NT2/D1 (cell line): ENCODE measurements at regions not wholly inside any gene's neighbourhood (a gene's known extent, or its start where the extent isn't known, plus 50 kb on each side); places are given as distances from the start of the nearest gene placed in this dataset.

ENCODE experiments used
- DNase-seq: peaks from one replicate; pipeline ENCODE4 v3.0.0-alpha.2; 2011; ENCODE audit warnings: low read depth, low spot score
- H3K27me3 ChIP-seq: 2 replicates; pipeline ENCODE4 v1.6.0; 2011; ENCODE audit warnings: mild to moderate bottlenecking; ENCODE audit not compliant: insufficient read length, insufficient read depth
- H3K36me3 ChIP-seq: 2 replicates; pipeline ENCODE4 v1.6.1; 2011; ENCODE audit warnings: mild to moderate bottlenecking, low read length, mixed read lengths; ENCODE audit not compliant: insufficient read depth, insufficient read length
- H3K4me1 ChIP-seq: 2 replicates; pipeline ENCODE4 v1.5.1; 2011; ENCODE audit not compliant: insufficient read depth, insufficient read length
- H3K4me3 ChIP-seq: 2 replicates; pipeline ENCODE4 v1.5.1; 2011; ENCODE audit warnings: low read depth; ENCODE audit not compliant: insufficient read length
- H3K9ac ChIP-seq: 2 replicates; pipeline ENCODE4 v1.6.0; 2011; ENCODE audit warnings: low read depth; ENCODE audit not compliant: insufficient read length
- H3K9me3 ChIP-seq: 2 replicates; pipeline ENCODE4 v1.5.1; 2011; ENCODE audit warnings: mild to moderate bottlenecking, low read length; ENCODE audit not compliant: insufficient read depth
- SUZ12 ChIP-seq: IDR thresholded peaks from 2 replicates; pipeline ENCODE4 v1.6.1; 2011; ENCODE audit not compliant: insufficient read length, insufficient read depth; ENCODE audit errors: extremely low read depth
- YY1 ChIP-seq: IDR thresholded peaks from 2 replicates; pipeline ENCODE4 v1.6.1; 2011; ENCODE audit not compliant: insufficient read length, insufficient read depth
- ZNF274 ChIP-seq: IDR thresholded peaks from 2 replicates; pipeline ENCODE4 v1.6.1; 2011; ENCODE audit warnings: mild to moderate bottlenecking, low read depth, low read length

DNA sequence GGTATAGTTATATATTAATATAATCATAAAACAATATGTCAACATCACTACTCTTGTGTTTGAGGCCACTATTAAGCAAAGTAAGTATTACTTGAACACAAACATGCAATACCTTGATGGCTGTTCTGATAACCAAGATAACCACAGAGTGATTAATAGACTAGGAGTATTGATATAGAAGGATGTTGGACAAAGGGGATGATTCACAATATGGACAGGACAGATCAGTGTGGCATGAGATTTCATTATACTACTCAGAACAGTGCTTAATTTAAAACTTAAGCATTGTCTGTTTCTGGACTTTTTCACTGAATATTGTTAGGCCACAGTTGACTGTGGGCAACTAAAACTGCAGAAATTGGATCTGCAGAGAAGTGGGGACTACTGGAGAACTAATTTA lies 384.2 kb downstream of the SLITRK1 start:
- Histone ChIP-seq H3K27me3 (no peaks in the 10 kb centered on the region), H3K4me1 (no peaks in the 10 kb centered on the region), H3K9ac (no peak overlapping the region), H3K36me3 (no peaks in the 10 kb centered on the region), H3K4me3 (no peak overlapping the region), H3K9me3 (no peaks in the 10 kb centered on the region)
- DNase-seq, result no peak
- TF ChIP-seq ZNF274 (no peak), YY1 (no peak), SUZ12 (no peak)

- no peak overlapping the region for H3K4me3 ChIP-seq
- H3K36me3 ChIP-seq, result no peaks in the 10 kb centered on the region
- H3K27me3 ChIP-seq, result no peaks in the 10 kb centered on the region
- H3K9me3 ChIP-seq, result no peaks in the 10 kb centered on the region
- H3K9ac ChIP-seq, result no peak overlapping the region
- no peaks in the 10 kb centered on the region for H3K4me1 ChIP-seq
- TF ChIP-seq ZNF274 (no peak), YY1 (no peak), SUZ12 (no peak)
- no peak for DNase-seq
Observed at GRCh38 chr13:83496501-83496900, 385.8 kb downstream of the SLITRK1 start.

GRCh38 chr13:83485101-83485500 lies 397.2 kb downstream of the SLITRK1 start:
- Histone ChIP-seq H3K36me3 (no peaks in the 10 kb centered on the region), H3K4me1 (no peaks in the 10 kb centered on the region), H3K27me3 (no peaks in the 10 kb centered on the region), H3K9ac (no peak overlapping the region), H3K4me3 (no peak overlapping the region), H3K9me3 (no peaks in the 10 kb centered on the region)
- no peak for DNase-seq
- TF ChIP-seq ZNF274 (no peak), SUZ12 (no peak), YY1 (no peak)

GRCh38 chr13:83471011-83471410 lies 411.3 kb downstream of the SLITRK1 start:
- Histone ChIP-seq H3K9me3 (no peaks in the 10 kb centered on the region), H3K4me3 (no peak overlapping the region), H3K4me1 (no peaks in the 10 kb centered on the region), H3K27me3 (no peaks in the 10 kb centered on the region), H3K36me3 (no peaks in the 10 kb centered on the region), H3K9ac (no peak overlapping the region)
- TF ChIP-seq SUZ12, result no peak
- no peak for TF ChIP-seq YY1
- no peak for TF ChIP-seq ZNF274
- no peak for DNase-seq

- no peak for TF ChIP-seq SUZ12
- TF ChIP-seq YY1, result no peak
- no peak for TF ChIP-seq ZNF274
- Histone ChIP-seq H3K9ac (no peak overlapping the region), H3K9me3 (no peaks in the 10 kb centered on the region), H3K4me3 (no peak overlapping the region), H3K27me3 (no peaks in the 10 kb centered on the region), H3K4me1 (no peaks in the 10 kb centered on the region), H3K36me3 (no peaks in the 10 kb centered on the region)
- DNase-seq, result no peak
Observed at GRCh38 chr13:83470133-83470797, 412.0 kb downstream of the SLITRK1 start.

GRCh38 chr13:83453723-83454122 lies 428.6 kb downstream of the SLITRK1 start:
- DNase-seq, result no peak
- no peaks in the 10 kb centered on the region for H3K36me3 ChIP-seq
- no peak for TF ChIP-seq ZNF274
- no peak for TF ChIP-seq YY1
- no peak for TF ChIP-seq SUZ12

GRCh38 chr13:83453300-83453699 lies 429.0 kb downstream of the SLITRK1 start:
- Histone ChIP-seq H3K9ac (no peak overlapping the region), H3K9me3 (no peaks in the 10 kb centered on the region), H3K27me3 (no peaks in the 10 kb centered on the region), H3K4me3 (no peak overlapping the region), H3K4me1 (no peaks in the 10 kb centered on the region), H3K36me3 (no peaks in the 10 kb centered on the region)
- TF ChIP-seq ZNF274, result no peak
- no peak for TF ChIP-seq YY1
- no peak for TF ChIP-seq SUZ12
- no peak for DNase-seq

More at GRCh38 chr13:83453723-83454122, 428.6 kb downstream of the SLITRK1 start:
- Histone ChIP-seq H3K27me3 (no peaks in the 10 kb centered on the region), H3K9me3 (no peaks in the 10 kb centered on the region), H3K4me3 (no peak overlapping the region), H3K4me1 (no peaks in the 10 kb centered on the region), H3K9ac (no peak overlapping the region)
